ENCODE measurements at regions not wholly inside any gene's neighbourhood (a gene's known extent, or its start where the extent isn't known, plus 50 kb on each side); places are given as distances from the start of the nearest gene placed in this dataset.

DNA sequence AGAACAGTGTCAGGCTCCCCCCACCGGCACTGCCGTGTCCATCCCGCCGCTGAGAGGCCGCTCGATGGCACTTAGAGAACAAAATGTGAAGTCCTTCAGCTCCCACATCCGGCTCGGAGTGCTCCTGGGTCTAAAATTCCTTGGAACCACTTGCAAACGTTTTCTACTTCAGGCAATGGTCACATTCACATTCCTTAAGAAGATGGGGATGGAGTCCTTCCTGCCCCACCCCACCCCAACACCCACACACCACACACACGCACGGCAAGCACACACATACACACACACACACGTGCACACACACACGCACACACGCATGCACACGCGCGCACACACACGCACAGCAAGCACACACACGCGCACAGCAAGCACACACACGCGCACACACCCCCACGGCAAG, 83.4 kb downstream of the SOX1 start:
- no peaks in the 10 kb centered on the region for H3K36me3 ChIP-seq
- no peak overlapping the region for H3K4me3 ChIP-seq
- H3K4me1 ChIP-seq: no peaks in the 10 kb centered on the region
- DNase-seq (no peak), ATAC-seq (no peak)
- no peaks in the 10 kb centered on the region for H3K9me3 ChIP-seq
- H3K27me3 ChIP-seq: peaks cover 0 to 28% (median 14%) of the 10 kb centered on the region in 7 donors
- H3K27ac ChIP-seq: no peak overlapping the region
- TF ChIP-seq, protein P1, sequence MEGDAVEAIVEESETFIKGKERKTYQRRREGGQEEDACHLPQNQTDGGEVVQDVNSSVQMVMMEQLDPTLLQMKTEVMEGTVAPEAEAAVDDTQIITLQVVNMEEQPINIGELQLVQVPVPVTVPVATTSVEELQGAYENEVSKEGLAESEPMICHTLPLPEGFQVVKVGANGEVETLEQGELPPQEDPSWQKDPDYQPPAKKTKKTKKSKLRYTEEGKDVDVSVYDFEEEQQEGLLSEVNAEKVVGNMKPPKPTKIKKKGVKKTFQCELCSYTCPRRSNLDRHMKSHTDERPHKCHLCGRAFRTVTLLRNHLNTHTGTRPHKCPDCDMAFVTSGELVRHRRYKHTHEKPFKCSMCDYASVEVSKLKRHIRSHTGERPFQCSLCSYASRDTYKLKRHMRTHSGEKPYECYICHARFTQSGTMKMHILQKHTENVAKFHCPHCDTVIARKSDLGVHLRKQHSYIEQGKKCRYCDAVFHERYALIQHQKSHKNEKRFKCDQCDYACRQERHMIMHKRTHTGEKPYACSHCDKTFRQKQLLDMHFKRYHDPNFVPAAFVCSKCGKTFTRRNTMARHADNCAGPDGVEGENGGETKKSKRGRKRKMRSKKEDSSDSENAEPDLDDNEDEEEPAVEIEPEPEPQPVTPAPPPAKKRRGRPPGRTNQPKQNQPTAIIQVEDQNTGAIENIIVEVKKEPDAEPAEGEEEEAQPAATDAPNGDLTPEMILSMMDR (IDR thresholded peaks at IDR 0.05): no peak
- 76 to 85% methylated on average over 23 of the region's 23 CpGs for WGBS, 2 donors
- intact Hi-C loops (cut with DNase I): no loop called here

DNA sequence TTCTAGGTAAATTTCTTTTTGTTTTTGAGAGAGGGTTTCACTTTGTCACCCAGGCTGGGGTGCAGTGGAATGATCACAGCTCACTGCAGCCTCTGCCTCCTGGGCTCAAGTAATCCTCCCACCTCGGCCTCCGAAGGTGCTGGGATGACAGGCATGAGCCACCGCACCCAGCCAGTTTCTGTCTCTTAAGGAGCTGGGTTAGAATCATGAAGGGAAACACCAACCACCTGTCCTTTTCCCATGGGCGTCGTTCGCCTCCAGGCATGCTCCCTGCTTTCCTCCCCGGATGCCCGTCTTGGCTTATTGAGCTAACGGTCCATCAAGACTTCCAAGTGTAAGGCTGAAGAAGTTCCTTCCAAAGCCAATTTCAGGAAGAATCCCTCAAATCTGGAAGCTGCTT, 85.9 kb downstream of the SOX1 start:
- ATAC-seq (no peak), DNase-seq (no peak)
- intact Hi-C loops (cut with DNase I): no loop called here
- WGBS, 2 donors: 86 to 87% methylated on average over 9 of the region's 9 CpGs
- Histone ChIP-seq H3K27ac (no peak overlapping the region), H3K4me3 (no peak overlapping the region), H3K4me1 (no peaks in the 10 kb centered on the region), H3K9me3 (peaks cover 0 to 11% (median 0%) of the 10 kb centered on the region in 11 donors), H3K27me3 (peaks cover 0 to 32% (median 16%) of the 10 kb centered on the region in 7 donors), H3K36me3 (no peaks in the 10 kb centered on the region)
- TF ChIP-seq, protein P1 (IDR thresholded peaks at IDR 0.05): no peak

DNA sequence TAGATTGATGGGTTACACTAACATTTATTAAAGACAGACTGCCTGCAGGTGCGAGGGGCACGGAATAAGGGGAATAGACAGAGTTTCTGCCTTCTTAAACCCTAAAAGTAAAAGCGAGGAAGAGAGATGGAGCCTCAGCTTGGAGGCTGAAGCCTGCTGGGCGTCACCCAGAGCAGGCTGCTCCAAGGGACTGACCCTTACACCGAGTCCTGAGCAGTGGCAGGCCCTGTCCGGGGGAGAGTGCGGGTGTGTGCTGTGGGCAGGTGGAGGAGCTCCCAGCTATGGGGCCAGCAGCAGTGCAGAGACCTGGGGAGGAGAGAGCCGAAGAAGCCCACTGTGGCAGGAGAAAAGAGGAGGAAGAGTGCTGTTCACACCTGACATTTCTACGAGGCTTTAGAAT, 86.4 kb downstream of the SOX1 start:
- ATAC-seq (no peak), DNase-seq (no peak)
- intact Hi-C loops (cut with DNase I): no loop called here
- TF ChIP-seq, protein P1 (IDR thresholded peaks at IDR 0.05): no peak
- H3K27ac ChIP-seq: no peak overlapping the region
- 78 to 82% methylated on average over 9 of the region's 9 CpGs for WGBS, 2 donors
- H3K36me3 ChIP-seq: no peaks in the 10 kb centered on the region
- H3K4me1 ChIP-seq: no peaks in the 10 kb centered on the region
- H3K27me3 ChIP-seq: peaks cover 0 to 32% (median 16%) of the 10 kb centered on the region in 7 donors
- H3K9me3 ChIP-seq: peaks cover 0 to 15% (median 0%) of the 10 kb centered on the region in 11 donors
- H3K4me3 ChIP-seq: no peak overlapping the region

- peaks cover 0 to 32% (median 16%) of the 10 kb centered on the region in 7 donors for H3K27me3 ChIP-seq
- intact Hi-C loops (cut with DNase I): no loop called here
- no peak overlapping the region for H3K4me3 ChIP-seq
- H3K36me3 ChIP-seq: no peaks in the 10 kb centered on the region
- H3K27ac ChIP-seq: no peak overlapping the region
- TF ChIP-seq, protein P1 (IDR thresholded peaks at IDR 0.05): no peak
- 73 to 74% methylated on average over 6 of the region's 6 CpGs for WGBS, 2 donors
- ATAC-seq: no peak
- no peaks in the 10 kb centered on the region for H3K4me1 ChIP-seq
- peaks cover 0 to 15% (median 0%) of the 10 kb centered on the region in 11 donors for H3K9me3 ChIP-seq
- DNase-seq: no peak
Observed at GRCh38 chr13:112153846-112154245, 86.9 kb downstream of the SOX1 start.
